Thoracic aorta (tissue), 2 donors: ENCODE measurements at regions not wholly inside any gene's neighbourhood (a gene's known extent, or its start where the extent isn't known, plus 50 kb on each side); places are given as distances from the start of the nearest gene placed in this dataset.
"Not testable (repeated sequence)": the region's sequence is repeated elsewhere in the genome, so short reads cannot be mapped to it uniquely, and the experiment has no call there.

Experiments
- ATAC-seq: fragments of 150-250 bp; one replicate; pipeline ENCODE4 v1.8.0; 2017; ENCODE audit warnings: low read depth; ENCODE audit not compliant: insufficient number of reproducible peaks, low FRiP score
- DNase-seq: peaks from one replicate; pipeline ENCODE4 v3.0.0-alpha.2; 2020; ENCODE audit warnings: low spot score
- H3K27ac ChIP-seq, 2 donors: fragments of 200-600 bp; sonication (generic); 1 replicate in 1 of 2; 2 replicates in 1 of 2; pipeline ENCODE4 v1.5.1; 2016; ENCODE audit warnings: mild to moderate bottlenecking in 2 of 2, moderate library complexity in 2 of 2
- H3K27me3 ChIP-seq: fragments of 200-600 bp; sonication (generic); replicated peaks from 2 replicates; pipeline ENCODE4 v1.6.0; 2016; ENCODE audit warnings: mild to moderate bottlenecking; ENCODE audit not compliant: insufficient read depth
- H3K36me3 ChIP-seq: fragments of 200-600 bp; sonication (generic); one replicate; pipeline ENCODE4 v1.5.1; 2016
- H3K4me1 ChIP-seq, 2 donors: fragments of 200-600 bp; sonication (generic); 1 replicate in 1 of 2; 2 replicates in 1 of 2; pipeline versions ENCODE4 v1.5.1 to v1.6.0; 2016; ENCODE audit warnings: low read depth in 2 of 2, mild to moderate bottlenecking in 1 of 2; ENCODE audit not compliant: control insufficient read depth in 1 of 2
- H3K4me3 ChIP-seq: fragments of 200-600 bp; sonication (generic); 2 replicates; pipeline ENCODE4 v1.5.1; 2016; ENCODE audit warnings: mild to moderate bottlenecking
- H3K9me3 ChIP-seq: fragments of 200-600 bp; sonication (generic); 2 replicates; pipeline ENCODE4 v1.5.1; 2016
- TF ChIP-seq, protein P1 (sequence below): fragments of 200-600 bp; sonication (generic); IDR thresholded peaks from one replicate; pipeline ENCODE4 v1.5.1; 2019; ENCODE audit warnings: antibody characterized with exemption

DNA sequence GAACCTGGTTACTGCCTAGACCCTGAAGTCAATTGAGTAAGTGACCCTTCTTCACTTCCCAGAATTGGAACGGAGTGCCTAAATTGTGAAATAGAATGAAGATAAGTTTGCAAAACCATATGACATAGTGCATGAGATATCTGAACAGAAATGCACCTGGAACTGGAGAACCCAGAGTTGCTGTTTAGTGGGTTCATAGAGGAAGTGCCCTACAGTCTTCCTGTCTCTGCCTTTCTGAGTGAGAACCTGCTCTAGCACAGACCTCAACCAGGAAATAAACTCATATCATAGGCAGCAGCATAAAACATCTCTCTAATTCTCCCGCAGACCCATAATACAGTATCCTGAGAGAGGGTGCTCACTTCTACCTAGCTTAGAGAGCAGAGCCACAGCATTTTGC is 82.9 kb downstream of the EOMES start:
- H3K27ac ChIP-seq, result no peak overlapping the region
- no peaks in the 10 kb centered on the region for H3K9me3 ChIP-seq
- H3K4me1 ChIP-seq, result peaks cover 0 to 44% of the 10 kb centered on the region in 2 donors
- no peak overlapping the region for H3K4me3 ChIP-seq
- ATAC-seq, result no peak
- H3K27me3 ChIP-seq, result no peaks in the 10 kb centered on the region
- TF ChIP-seq, protein P1, sequence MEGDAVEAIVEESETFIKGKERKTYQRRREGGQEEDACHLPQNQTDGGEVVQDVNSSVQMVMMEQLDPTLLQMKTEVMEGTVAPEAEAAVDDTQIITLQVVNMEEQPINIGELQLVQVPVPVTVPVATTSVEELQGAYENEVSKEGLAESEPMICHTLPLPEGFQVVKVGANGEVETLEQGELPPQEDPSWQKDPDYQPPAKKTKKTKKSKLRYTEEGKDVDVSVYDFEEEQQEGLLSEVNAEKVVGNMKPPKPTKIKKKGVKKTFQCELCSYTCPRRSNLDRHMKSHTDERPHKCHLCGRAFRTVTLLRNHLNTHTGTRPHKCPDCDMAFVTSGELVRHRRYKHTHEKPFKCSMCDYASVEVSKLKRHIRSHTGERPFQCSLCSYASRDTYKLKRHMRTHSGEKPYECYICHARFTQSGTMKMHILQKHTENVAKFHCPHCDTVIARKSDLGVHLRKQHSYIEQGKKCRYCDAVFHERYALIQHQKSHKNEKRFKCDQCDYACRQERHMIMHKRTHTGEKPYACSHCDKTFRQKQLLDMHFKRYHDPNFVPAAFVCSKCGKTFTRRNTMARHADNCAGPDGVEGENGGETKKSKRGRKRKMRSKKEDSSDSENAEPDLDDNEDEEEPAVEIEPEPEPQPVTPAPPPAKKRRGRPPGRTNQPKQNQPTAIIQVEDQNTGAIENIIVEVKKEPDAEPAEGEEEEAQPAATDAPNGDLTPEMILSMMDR, result no peak
- H3K36me3 ChIP-seq, result no peaks in the 10 kb centered on the region
- no peak for DNase-seq

DNA sequence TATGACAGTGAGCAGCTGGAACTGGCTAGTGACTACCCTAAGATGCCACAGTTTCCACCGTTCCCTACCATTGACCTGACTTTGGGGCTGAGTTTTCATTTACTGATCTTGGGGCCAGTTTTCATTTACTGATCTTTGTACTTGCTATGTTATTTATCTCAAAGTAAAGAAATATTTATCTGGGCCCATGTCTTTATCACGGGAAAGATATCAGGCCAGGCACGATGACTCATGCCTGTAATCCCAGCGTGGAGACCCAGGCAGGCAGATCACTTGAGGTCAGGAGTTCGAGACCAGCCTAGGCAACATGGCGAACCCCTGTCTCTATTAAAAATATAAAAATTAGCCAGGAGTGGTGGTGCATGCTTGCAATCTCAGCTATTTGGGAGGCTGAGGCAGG is 83.5 kb downstream of the EOMES start:
- H3K4me3 ChIP-seq, result peak overlapping the region; percentile 39
- no peaks in the 10 kb centered on the region for H3K36me3 ChIP-seq
- H3K9me3 ChIP-seq, result no peaks in the 10 kb centered on the region
- no peaks in the 10 kb centered on the region for H3K27me3 ChIP-seq
- TF ChIP-seq, protein P1, result no peak
- peak overlapping the region; percentile 71 to 77 for H3K27ac ChIP-seq
- DNase-seq (no peak), ATAC-seq (no peak)
- H3K4me1 ChIP-seq, result peaks cover 0 to 51% of the 10 kb centered on the region in 2 donors

DNA sequence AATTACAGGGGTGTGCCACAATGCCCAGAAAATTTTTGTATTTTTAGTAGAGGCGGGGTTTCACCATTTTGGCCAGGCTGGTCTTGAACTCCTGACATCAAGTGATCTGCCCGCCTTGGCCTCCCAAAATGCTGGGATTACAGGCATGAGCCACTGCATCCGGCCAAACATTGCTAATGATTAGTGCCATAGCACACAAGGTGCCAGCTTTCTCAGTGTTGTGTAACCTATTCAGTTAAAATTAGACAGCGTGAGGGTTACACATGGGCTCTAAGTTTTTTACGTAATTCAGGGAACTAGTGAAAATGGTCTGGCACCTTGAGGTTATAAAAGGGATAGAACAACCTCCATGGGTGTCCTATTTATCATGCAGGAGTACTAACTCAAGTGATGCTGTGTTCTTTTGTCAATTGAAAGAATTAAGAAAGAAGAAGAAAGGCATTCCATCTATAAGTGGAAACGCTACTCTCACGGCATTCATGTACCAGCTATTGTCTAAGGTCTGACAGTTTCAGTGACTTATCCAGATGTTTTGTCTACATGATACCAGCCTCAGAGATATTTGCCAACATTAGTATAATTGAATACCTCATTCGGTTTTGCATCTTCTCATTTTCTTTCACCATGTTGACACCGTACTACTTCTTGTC is 84.7 kb downstream of the EOMES start:
- Histone ChIP-seq H3K27ac (peak overlapping the region; percentile 77 to 79), H3K27me3 (no peaks in the 10 kb centered on the region), H3K36me3 (no peaks in the 10 kb centered on the region), H3K4me1 (peaks cover 0 to 51% of the 10 kb centered on the region in 2 donors), H3K9me3 (no peaks in the 10 kb centered on the region), H3K4me3 (peak overlapping the region; percentile 39)
- peak; percentile 84 for ATAC-seq
- peak; percentile 28 for DNase-seq
- TF ChIP-seq, protein P1, result no peak

DNA sequence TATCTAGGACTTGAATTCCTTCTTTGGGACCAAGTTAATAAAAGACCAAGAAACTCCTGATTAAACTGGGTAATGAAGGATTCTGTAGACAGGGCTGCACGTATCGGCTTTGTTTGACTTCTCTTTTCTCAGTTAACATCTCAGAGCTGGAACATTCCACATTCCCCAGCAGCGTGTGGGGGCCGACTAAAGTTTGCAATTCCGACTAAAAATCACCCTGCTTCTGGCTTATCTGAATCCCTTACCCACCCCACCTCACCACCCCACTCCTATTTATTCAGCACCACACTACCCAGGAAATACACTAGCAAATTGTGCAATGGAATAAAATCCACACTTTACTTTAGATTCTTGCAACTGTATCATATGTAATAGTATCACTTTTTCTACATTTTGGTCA is 87.1 kb downstream of the EOMES start:
- not testable (repeated sequence) for H3K36me3 ChIP-seq, ATAC-seq, H3K27me3 ChIP-seq, H3K4me3 ChIP-seq, DNase-seq, H3K9me3 ChIP-seq
- Histone ChIP-seq H3K4me1 (peaks cover 0 to 51% of the 10 kb centered on the region in 2 donors), H3K27ac (peak overlapping the region; percentile 77 to 97)

DNA sequence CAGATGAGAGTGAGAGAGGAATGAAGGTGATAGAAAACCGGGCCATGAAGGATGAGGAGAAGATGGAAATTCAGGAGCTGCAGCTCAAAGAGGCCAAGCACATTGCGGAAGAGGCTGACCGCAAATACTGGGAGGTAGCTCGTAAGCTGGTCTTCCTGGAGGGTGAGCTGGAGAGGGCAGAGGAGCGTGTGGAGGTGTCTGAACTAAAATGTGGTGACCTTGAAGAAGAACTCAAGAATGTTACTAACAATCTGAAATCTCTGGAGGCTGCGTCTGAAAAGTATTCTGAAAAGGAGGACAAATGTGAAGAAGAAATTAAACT is 88.9 kb downstream of the EOMES start:
- H3K4me3 ChIP-seq, result peak overlapping the region; percentile 90
- DNase-seq (no peak), ATAC-seq (no peak)
- H3K4me1 ChIP-seq, result peaks cover 0 to 37% of the 10 kb centered on the region in 2 donors
- H3K27me3 ChIP-seq, result no peaks in the 10 kb centered on the region
- no peaks in the 10 kb centered on the region for H3K9me3 ChIP-seq
- no peaks in the 10 kb centered on the region for H3K36me3 ChIP-seq
- H3K27ac ChIP-seq, result peak overlapping the region; percentile 77 to 97
- TF ChIP-seq, protein P1, result no peak
